Thyroid gland (tissue), 4 donors: ENCODE measurements at regions not wholly inside any gene's neighbourhood (a gene's known extent, or its start where the extent isn't known, plus 50 kb on each side); places are given as distances from the start of the nearest gene placed in this dataset.

Experiments used
- CTCF ChIP-seq, 6 experiments: fragments of 200-600 bp in 3 of 6; fragments of 450-650 bp in 3 of 6; sonication (generic) in 3 of 6; IDR thresholded peaks; one replicate each; pipeline ENCODE4 v1.5.1; 2016 to 2019; ENCODE audit warnings: antibody characterized with exemption in 6 of 6, mild to moderate bottlenecking in 2 of 6, inconsistent platforms in 1 of 6, moderate library complexity in 1 of 6
- POLR2A ChIP-seq, 2 donors: fragments of 450-650 bp; IDR thresholded peaks; one replicate each; pipeline ENCODE4 v1.6.1; 2017; ENCODE audit warnings: antibody characterized with exemption in 2 of 2, mild to moderate bottlenecking in 2 of 2, moderate library complexity in 1 of 2

DNA sequence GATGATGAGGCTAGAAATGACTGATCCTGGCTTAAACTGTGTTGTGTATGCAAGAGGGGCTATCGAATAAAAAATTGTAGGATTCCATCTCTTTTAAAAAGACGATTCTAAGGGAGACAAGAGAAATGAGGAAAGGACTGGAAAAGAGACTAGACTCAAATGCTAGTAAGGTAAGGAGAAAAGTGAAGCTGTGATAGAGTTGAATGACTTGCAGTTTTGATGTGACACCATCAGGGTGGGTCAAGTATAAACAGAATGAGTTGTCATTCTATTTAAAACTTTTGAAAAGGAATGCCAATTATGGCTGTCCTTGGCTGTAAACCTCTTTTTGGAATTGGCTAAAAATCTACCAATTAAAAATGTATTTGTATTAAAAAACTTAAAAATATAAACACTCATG is 184.5 kb upstream of the PHF14 start:
- TF ChIP-seq CTCF (IDR thresholded peaks at IDR 0.05): no peak
- no peak for TF ChIP-seq POLR2A (IDR thresholded peaks at IDR 0.05)
